Vagina (tissue), 2 donors: ENCODE measurements at regions not wholly inside any gene's neighbourhood (a gene's known extent, or its start where the extent isn't known, plus 50 kb on each side); places are given as distances from the start of the nearest gene placed in this dataset.

Experiments used
- DNase-seq, 2 donors: peaks; one replicate each; pipeline ENCODE4 v3.0.0-alpha.2; 2017; ENCODE audit errors: extremely low spot score in 2 of 2
- H3K27ac ChIP-seq: fragments of 200-600 bp; sonication (generic); one replicate; pipeline ENCODE4 v1.5.1; 2019
- H3K27me3 ChIP-seq: fragments of 200-600 bp; sonication (generic); one replicate; pipeline ENCODE4 v1.5.1; 2019
- H3K36me3 ChIP-seq, 2 donors: fragments of 200-600 bp; sonication (generic); one replicate each; pipeline ENCODE4 v1.5.1; 2017 to 2019
- H3K4me1 ChIP-seq: fragments of 200-600 bp; sonication (generic); one replicate; pipeline ENCODE4 v1.5.1; 2019
- H3K4me3 ChIP-seq, 2 donors: fragments of 200-600 bp; sonication (generic); 1 replicate in 1 of 2; 2 replicates in 1 of 2; pipeline ENCODE4 v1.5.1; 2016 to 2019
- H3K9me3 ChIP-seq: fragments of 200-600 bp; sonication (generic); one replicate; pipeline ENCODE4 v1.5.1; 2019
- CTCF ChIP-seq, 3 experiments: fragments of 450-650 bp in 2 of 3; fragments of 200-600 bp in 1 of 3; sonication (generic) in 1 of 3; IDR thresholded peaks; one replicate each; pipeline ENCODE4 v1.5.1; 2017 to 2019; ENCODE audit warnings: antibody characterized with exemption in 3 of 3, mild to moderate bottlenecking in 2 of 3, moderate library complexity in 2 of 3
- POLR2A ChIP-seq, 2 donors: fragments of 450-650 bp; IDR thresholded peaks; one replicate each; pipeline ENCODE4 v1.6.1; 2017; ENCODE audit warnings: antibody characterized with exemption in 2 of 2, mild to moderate bottlenecking in 2 of 2, moderate library complexity in 2 of 2
- POLR2AphosphoS5 ChIP-seq, 2 donors: sonication (generic); formaldehyde crosslinking; IDR thresholded peaks; one replicate each; pipeline ENCODE4 v1.9.0; 2017; ENCODE audit warnings: antibody characterized with exemption in 2 of 2, mild to moderate bottlenecking in 2 of 2, low read depth in 1 of 2; ENCODE audit not compliant: insufficient read depth in 1 of 2
- intact Hi-C: fragments of 100-400 bp; cut with DNase I; formaldehyde crosslinking; loops from one replicate; pipeline ENCODE4 v1.15.1; 2023

- H3K9me3 ChIP-seq, result no peaks in the 10 kb centered on the region
- DNase-seq, result no peak
- no peak overlapping the region for H3K4me3 ChIP-seq
- no peak for TF ChIP-seq CTCF (IDR thresholded peaks at IDR 0.05)
- TF ChIP-seq POLR2A (IDR thresholded peaks at IDR 0.05), result no peak
- no peak for TF ChIP-seq POLR2AphosphoS5 (IDR thresholded peaks at IDR 0.05; ENCODE audit: insufficient read depth in 1 of 2, low read depth in 1 of 2)
- H3K4me1 ChIP-seq, result no peaks in the 10 kb centered on the region
- H3K27me3 ChIP-seq, result no peaks in the 10 kb centered on the region
- intact Hi-C loops, result no loop called here
- H3K36me3 ChIP-seq, result no peaks in the 10 kb centered on the region
- H3K27ac ChIP-seq, result no peak overlapping the region
Observed at GRCh38 chr14:97584528-97584927, 787.3 kb downstream of the VRK1 start.

GRCh38 chr14:97592341-97592980, 795.3 kb downstream of the VRK1 start:
- no peaks in the 10 kb centered on the region for H3K27me3 ChIP-seq
- TF ChIP-seq CTCF (IDR thresholded peaks at IDR 0.05) (no peak), POLR2A (IDR thresholded peaks at IDR 0.05) (no peak), POLR2AphosphoS5 (IDR thresholded peaks at IDR 0.05; ENCODE audit: insufficient read depth in 1 of 2, low read depth in 1 of 2) (no peak)
- H3K4me3 ChIP-seq, result no peak overlapping the region
- no peak for DNase-seq
- no peak overlapping the region for H3K27ac ChIP-seq
- no peaks in the 10 kb centered on the region for H3K36me3 ChIP-seq
- H3K9me3 ChIP-seq, result no peaks in the 10 kb centered on the region
- no peaks in the 10 kb centered on the region for H3K4me1 ChIP-seq
- intact Hi-C loops, result no loop called here

- no peak overlapping the region for H3K4me3 ChIP-seq
Observed at GRCh38 chr14:97594306-97594705, 797.1 kb downstream of the VRK1 start.

GRCh38 chr14:97602438-97603117, 805.4 kb downstream of the VRK1 start:
- no peak for DNase-seq
- Histone ChIP-seq H3K9me3 (no peaks in the 10 kb centered on the region), H3K4me1 (no peaks in the 10 kb centered on the region), H3K27me3 (no peaks in the 10 kb centered on the region), H3K36me3 (no peaks in the 10 kb centered on the region), H3K4me3 (no peak overlapping the region), H3K27ac (no peak overlapping the region)
- no peak for TF ChIP-seq CTCF (IDR thresholded peaks at IDR 0.05)
- no peak for TF ChIP-seq POLR2A (IDR thresholded peaks at IDR 0.05)
- no peak for TF ChIP-seq POLR2AphosphoS5 (IDR thresholded peaks at IDR 0.05; ENCODE audit: insufficient read depth in 1 of 2, low read depth in 1 of 2)
- intact Hi-C loops, result no loop called here

More at GRCh38 chr14:97594306-97594705, 797.1 kb downstream of the VRK1 start:
- Histone ChIP-seq H3K36me3 (no peaks in the 10 kb centered on the region), H3K27ac (no peak overlapping the region), H3K9me3 (no peaks in the 10 kb centered on the region), H3K27me3 (no peaks in the 10 kb centered on the region), H3K4me1 (no peaks in the 10 kb centered on the region)
- no peak for DNase-seq
- TF ChIP-seq CTCF (IDR thresholded peaks at IDR 0.05), result no peak
- no peak for TF ChIP-seq POLR2A (IDR thresholded peaks at IDR 0.05)
- no peak for TF ChIP-seq POLR2AphosphoS5 (IDR thresholded peaks at IDR 0.05; ENCODE audit: insufficient read depth in 1 of 2, low read depth in 1 of 2)
- intact Hi-C loops, result no loop called here

- intact Hi-C loops, result no loop called here
- Histone ChIP-seq H3K4me3 (no peak overlapping the region), H3K27me3 (no peaks in the 10 kb centered on the region), H3K9me3 (no peaks in the 10 kb centered on the region), H3K27ac (no peak overlapping the region), H3K4me1 (no peaks in the 10 kb centered on the region), H3K36me3 (no peaks in the 10 kb centered on the region)
- no peak for TF ChIP-seq CTCF (IDR thresholded peaks at IDR 0.05)
- no peak for DNase-seq
Observed at GRCh38 chr14:97603201-97603600, 806.0 kb downstream of the VRK1 start.
